ENCODE measurements at regions not wholly inside any gene's neighbourhood (a gene's known extent, or its start where the extent isn't known, plus 50 kb on each side); places are given as distances from the start of the nearest gene placed in this dataset.

DNA sequence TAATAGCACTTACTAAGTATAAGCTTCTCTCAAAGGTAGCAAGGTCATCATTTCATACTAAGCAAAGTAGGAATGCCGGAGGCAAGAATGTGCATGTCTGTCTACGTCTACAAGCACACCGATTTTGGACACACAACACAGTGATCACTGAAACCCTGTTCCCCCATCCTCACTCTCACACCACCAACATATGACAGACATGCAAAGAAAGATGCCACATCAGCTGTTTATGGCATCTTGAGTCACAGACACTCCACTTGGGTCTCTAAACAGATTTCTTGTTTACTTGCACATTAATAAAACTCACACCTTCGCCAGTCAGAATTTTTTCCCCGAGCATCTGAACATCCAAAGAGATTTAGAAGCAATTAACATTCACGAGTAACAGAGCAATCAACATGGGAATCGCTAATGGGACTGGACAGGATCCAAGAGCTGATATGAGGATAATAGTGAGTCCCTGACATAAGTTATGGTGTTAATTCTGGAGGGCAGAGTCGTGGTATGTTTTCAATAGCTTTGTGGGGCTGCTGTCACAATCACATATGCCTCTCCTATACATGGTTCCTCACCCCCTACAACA is 324.1 kb downstream of the DHX15 start:
- Histone ChIP-seq H3K9me3 (ENCODE audit: low read length) (no peaks in the 10 kb centered on the region), H3K4me1 (ENCODE audit: insufficient read depth, low read length) (no peaks in the 10 kb centered on the region), H3K36me3 (ENCODE audit: low read depth, low read length) (no peaks in the 10 kb centered on the region), H3K4me2 (ENCODE audit: low read length) (no peak overlapping the region), H3K4me3 (ENCODE audit: low read length) (no peak overlapping the region), H3K9me2 (replicated peaks; ENCODE audit: low read length) (no peaks in the 10 kb centered on the region), H3K79me2 (ENCODE audit: low read length) (no peaks in the 10 kb centered on the region), H3K9ac (ENCODE audit: low read length) (no peak overlapping the region), H3K27me3 (ENCODE audit: low read length) (peaks cover 31% of the 10 kb centered on the region), H4K20me1 (ENCODE audit: low read length) (no peaks in the 10 kb centered on the region), H3K27ac (ENCODE audit: low read length) (no peak overlapping the region), H2AFZ (ENCODE audit: low read length) (no peak overlapping the region), H3F3A (ENCODE audit: low read length, unreplicated experiment) (no peaks in the 10 kb centered on the region)
- POLR2A ChIA-PET (ENCODE audit: unreplicated experiment) = no interaction called here
- intact Hi-C loops (cut with micrococcal nuclease) = no loop called here
- BruUV-seq (replicated peaks) = no TSS peak
- CTCF ChIA-PET = no interaction called here
- TF ChIP-seq EZH2 (IDR thresholded peaks at IDR 0.05; ENCODE audit: low read length, unreplicated experiment) (no peak), EZH2phosphoT487 (IDR thresholded peaks at IDR 0.05; ENCODE audit: borderline replicate concordance, low read length) (no peak)
- TF ChIP-seq, protein P1, sequence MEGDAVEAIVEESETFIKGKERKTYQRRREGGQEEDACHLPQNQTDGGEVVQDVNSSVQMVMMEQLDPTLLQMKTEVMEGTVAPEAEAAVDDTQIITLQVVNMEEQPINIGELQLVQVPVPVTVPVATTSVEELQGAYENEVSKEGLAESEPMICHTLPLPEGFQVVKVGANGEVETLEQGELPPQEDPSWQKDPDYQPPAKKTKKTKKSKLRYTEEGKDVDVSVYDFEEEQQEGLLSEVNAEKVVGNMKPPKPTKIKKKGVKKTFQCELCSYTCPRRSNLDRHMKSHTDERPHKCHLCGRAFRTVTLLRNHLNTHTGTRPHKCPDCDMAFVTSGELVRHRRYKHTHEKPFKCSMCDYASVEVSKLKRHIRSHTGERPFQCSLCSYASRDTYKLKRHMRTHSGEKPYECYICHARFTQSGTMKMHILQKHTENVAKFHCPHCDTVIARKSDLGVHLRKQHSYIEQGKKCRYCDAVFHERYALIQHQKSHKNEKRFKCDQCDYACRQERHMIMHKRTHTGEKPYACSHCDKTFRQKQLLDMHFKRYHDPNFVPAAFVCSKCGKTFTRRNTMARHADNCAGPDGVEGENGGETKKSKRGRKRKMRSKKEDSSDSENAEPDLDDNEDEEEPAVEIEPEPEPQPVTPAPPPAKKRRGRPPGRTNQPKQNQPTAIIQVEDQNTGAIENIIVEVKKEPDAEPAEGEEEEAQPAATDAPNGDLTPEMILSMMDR (conservative IDR thresholded peaks at IDR 0.05; ENCODE audit: low read depth, low read length) = no peak
- DNase-seq (no peak), ATAC-seq (no peak)

DNA sequence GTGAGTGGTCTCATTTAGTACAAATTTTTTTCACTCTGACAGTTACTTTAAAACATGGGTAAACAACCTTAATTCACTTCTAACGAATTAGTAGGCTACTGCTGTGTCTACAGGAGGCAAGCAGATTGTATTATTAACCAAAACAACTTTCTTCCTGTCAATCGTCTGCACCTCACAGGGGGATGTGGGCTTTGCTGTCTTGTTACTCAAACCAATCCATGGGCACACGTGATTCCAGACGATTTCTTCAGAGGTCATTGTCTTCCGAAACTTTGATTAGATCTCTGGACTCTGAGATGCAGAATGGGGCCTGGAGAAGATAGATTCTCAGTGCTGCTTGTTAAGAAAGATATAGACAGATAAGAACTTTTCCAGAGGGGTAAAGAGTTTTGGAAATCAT is 327.8 kb downstream of the DHX15 start:
- Histone ChIP-seq H3K4me1 (ENCODE audit: insufficient read depth, low read length) (no peaks in the 10 kb centered on the region), H4K20me1 (ENCODE audit: low read length) (no peaks in the 10 kb centered on the region), H3K4me3 (ENCODE audit: low read length) (no peak overlapping the region), H2AFZ (ENCODE audit: low read length) (no peak overlapping the region), H3K9ac (ENCODE audit: low read length) (no peak overlapping the region), H3K79me2 (ENCODE audit: low read length) (no peaks in the 10 kb centered on the region), H3K9me2 (replicated peaks; ENCODE audit: low read length) (no peaks in the 10 kb centered on the region), H3K9me3 (ENCODE audit: low read length) (no peaks in the 10 kb centered on the region), H3K27me3 (ENCODE audit: low read length) (peaks cover 20% of the 10 kb centered on the region; the same call in 1 of the 2 replicates), H3K27ac (ENCODE audit: low read length) (no peak overlapping the region), H3F3A (ENCODE audit: low read length, unreplicated experiment) (no peaks in the 10 kb centered on the region), H3K36me3 (ENCODE audit: low read depth, low read length) (no peaks in the 10 kb centered on the region), H3K4me2 (ENCODE audit: low read length) (no peak overlapping the region)
- TF ChIP-seq, protein P1 (conservative IDR thresholded peaks at IDR 0.05; ENCODE audit: low read depth, low read length) = no peak
- no peak for TF ChIP-seq EZH2 (IDR thresholded peaks at IDR 0.05; ENCODE audit: low read length, unreplicated experiment)
- no peak for TF ChIP-seq EZH2phosphoT487 (IDR thresholded peaks at IDR 0.05; ENCODE audit: borderline replicate concordance, low read length)
- BruUV-seq (replicated peaks) = no TSS peak
- no peak for DNase-seq
- intact Hi-C loops (cut with micrococcal nuclease) = no loop called here
- ChIA-PET CTCF (no interaction called here), POLR2A (ENCODE audit: unreplicated experiment) (no interaction called here)
- ATAC-seq = no peak

DNA sequence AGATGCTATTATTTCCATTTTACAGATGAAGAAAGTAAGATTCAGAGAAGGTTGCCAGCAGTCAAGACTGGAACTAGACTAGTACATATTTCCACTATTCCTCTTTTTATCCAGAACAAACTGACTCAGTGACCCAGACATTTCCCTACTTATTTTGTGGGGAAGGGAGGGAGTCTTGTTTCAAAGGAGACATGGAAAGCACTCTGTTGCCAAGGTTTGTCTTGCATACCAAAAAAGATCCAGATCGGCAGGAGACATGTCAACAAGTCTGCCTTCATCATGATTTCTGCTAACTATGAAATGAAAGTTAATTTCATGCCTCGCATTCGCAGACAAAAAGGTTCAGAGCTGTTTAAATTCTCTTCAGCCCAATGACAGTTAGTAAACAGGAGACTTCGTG is 328.3 kb downstream of the DHX15 start:
- H3K4me2 ChIP-seq (ENCODE audit: low read length) = no peak overlapping the region
- DNase-seq (no peak), ATAC-seq (no peak)
- intact Hi-C loops (cut with micrococcal nuclease) = no loop called here
- ChIA-PET POLR2A (ENCODE audit: unreplicated experiment) (no interaction called here), CTCF (no interaction called here)
- H3F3A ChIP-seq (ENCODE audit: low read length, unreplicated experiment) = no peaks in the 10 kb centered on the region
- H3K4me1 ChIP-seq (ENCODE audit: insufficient read depth, low read length) = no peaks in the 10 kb centered on the region
- H4K20me1 ChIP-seq (ENCODE audit: low read length) = no peaks in the 10 kb centered on the region
- no peak overlapping the region for H3K27ac ChIP-seq (ENCODE audit: low read length)
- peaks cover 20% of the 10 kb centered on the region; the same call in 1 of the 2 replicates for H3K27me3 ChIP-seq (ENCODE audit: low read length)
- no peak overlapping the region for H3K4me3 ChIP-seq (ENCODE audit: low read length)
- no peaks in the 10 kb centered on the region for H3K36me3 ChIP-seq (ENCODE audit: low read depth, low read length)
- no peaks in the 10 kb centered on the region for H3K79me2 ChIP-seq (ENCODE audit: low read length)
- TF ChIP-seq, protein P1 (conservative IDR thresholded peaks at IDR 0.05; ENCODE audit: low read depth, low read length) = no peak
- TF ChIP-seq EZH2phosphoT487 (IDR thresholded peaks at IDR 0.05; ENCODE audit: borderline replicate concordance, low read length) (no peak), EZH2 (IDR thresholded peaks at IDR 0.05; ENCODE audit: low read length, unreplicated experiment) (no peak)
- no TSS peak for BruUV-seq (replicated peaks)
- H2AFZ ChIP-seq (ENCODE audit: low read length) = no peak overlapping the region
- H3K9ac ChIP-seq (ENCODE audit: low read length) = no peak overlapping the region
- H3K9me3 ChIP-seq (ENCODE audit: low read length) = no peaks in the 10 kb centered on the region
- no peaks in the 10 kb centered on the region for H3K9me2 ChIP-seq (replicated peaks; ENCODE audit: low read length)
